NCI-H2171 (cell line): ENCODE measurements at regions not wholly inside any gene's neighbourhood (a gene's known extent, or its start where the extent isn't known, plus 50 kb on each side); places are given as distances from the start of the nearest gene placed in this dataset.

Experiments used
- DNase-seq: peaks from one replicate; lab custom pipeline; 2025; lab: John Stamatoyannopoulos, UW

GRCh38 chr4:14564281-14564680 lies 438.0 kb upstream of the CPEB2 start:
- DNase-seq = no peak

- DNase-seq = no peak
Observed at GRCh38 chr4:14566518-14566917, 435.8 kb upstream of the CPEB2 start.

GRCh38 chr4:14568351-14568750 lies 433.9 kb upstream of the CPEB2 start:
- DNase-seq = no peak

- no peak for DNase-seq
Observed at GRCh38 chr4:14575289-14575688, 427.0 kb upstream of the CPEB2 start.

- no peak for DNase-seq
Observed at GRCh38 chr4:14575919-14576318, 426.4 kb upstream of the CPEB2 start.

- no peak for DNase-seq
Observed at GRCh38 chr4:14580061-14580460, 422.2 kb upstream of the CPEB2 start.

- DNase-seq = no peak
Observed at GRCh38 chr4:14581741-14582140, 420.5 kb upstream of the CPEB2 start.

GRCh38 chr4:14582677-14583076 lies 419.6 kb upstream of the CPEB2 start:
- DNase-seq = no peak

- no peak for DNase-seq
Observed at GRCh38 chr4:14583331-14583730, 418.9 kb upstream of the CPEB2 start.

- DNase-seq = no peak
Observed at GRCh38 chr4:14583752-14584151, 418.5 kb upstream of the CPEB2 start.

GRCh38 chr4:14592950-14593349 lies 409.3 kb upstream of the CPEB2 start:
- no peak for DNase-seq

- no peak for DNase-seq
Observed at GRCh38 chr4:14596028-14596427, 406.3 kb upstream of the CPEB2 start.

GRCh38 chr4:14596437-14596836 lies 405.8 kb upstream of the CPEB2 start:
- no peak for DNase-seq

GRCh38 chr4:14596904-14597303 lies 405.4 kb upstream of the CPEB2 start:
- no peak for DNase-seq

- no peak for DNase-seq
Observed at GRCh38 chr4:14602206-14602605, 400.1 kb upstream of the CPEB2 start.

GRCh38 chr4:14607001-14607400 lies 395.3 kb upstream of the CPEB2 start:
- DNase-seq = no peak

GRCh38 chr4:14607578-14607977 lies 394.7 kb upstream of the CPEB2 start:
- DNase-seq = no peak

- no peak for DNase-seq
Observed at GRCh38 chr4:14608630-14609029, 393.7 kb upstream of the CPEB2 start.

GRCh38 chr4:14614840-14615239 lies 387.4 kb upstream of the CPEB2 start:
- DNase-seq = no peak

GRCh38 chr4:14615671-14616070 lies 386.6 kb upstream of the CPEB2 start:
- DNase-seq = no peak

GRCh38 chr4:14620567-14621141 lies 381.6 kb upstream of the CPEB2 start:
- DNase-seq = no peak

GRCh38 chr4:14621731-14622463 lies 380.4 kb upstream of the CPEB2 start:
- no peak for DNase-seq

- no peak for DNase-seq
Observed at GRCh38 chr4:14627038-14627437, 375.2 kb upstream of the CPEB2 start.

GRCh38 chr4:14631806-14632440 lies 370.4 kb upstream of the CPEB2 start:
- no peak for DNase-seq
